ENCODE measurements at regions not wholly inside any gene's neighbourhood (a gene's known extent, or its start where the extent isn't known, plus 50 kb on each side); places are given as distances from the start of the nearest gene placed in this dataset.
A peak's percentile ranks its signal among the peaks of the same experiment; 100 is the strongest.

DNA sequence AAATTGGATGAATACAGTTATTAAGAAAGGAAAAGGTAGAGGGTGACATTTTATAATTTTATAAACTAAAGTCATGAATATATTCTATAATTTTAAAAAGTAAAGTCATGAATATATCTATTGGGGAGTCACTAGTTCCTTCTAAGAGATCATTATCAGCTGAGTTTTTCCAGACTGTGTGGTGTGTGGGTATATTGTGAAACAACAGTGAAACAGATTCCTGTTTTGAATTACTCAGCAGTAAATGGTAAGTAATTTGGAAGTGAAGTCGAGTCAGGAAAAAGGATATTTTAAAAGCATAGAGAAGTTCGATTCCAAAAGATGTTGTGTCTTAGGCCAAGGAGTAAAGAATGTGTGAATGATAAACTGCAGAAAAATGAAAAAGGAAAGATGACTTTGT is 1018.2 kb upstream of the NXPH2 start:
- peak; percentile 3 for DNase-seq (ENCODE audit: low read depth)
- no peak for TF ChIP-seq POLR2A (IDR thresholded peaks at IDR 0.05; ENCODE audit: extremely low read depth, insufficient read length)
- TF ChIP-seq, protein P1, sequence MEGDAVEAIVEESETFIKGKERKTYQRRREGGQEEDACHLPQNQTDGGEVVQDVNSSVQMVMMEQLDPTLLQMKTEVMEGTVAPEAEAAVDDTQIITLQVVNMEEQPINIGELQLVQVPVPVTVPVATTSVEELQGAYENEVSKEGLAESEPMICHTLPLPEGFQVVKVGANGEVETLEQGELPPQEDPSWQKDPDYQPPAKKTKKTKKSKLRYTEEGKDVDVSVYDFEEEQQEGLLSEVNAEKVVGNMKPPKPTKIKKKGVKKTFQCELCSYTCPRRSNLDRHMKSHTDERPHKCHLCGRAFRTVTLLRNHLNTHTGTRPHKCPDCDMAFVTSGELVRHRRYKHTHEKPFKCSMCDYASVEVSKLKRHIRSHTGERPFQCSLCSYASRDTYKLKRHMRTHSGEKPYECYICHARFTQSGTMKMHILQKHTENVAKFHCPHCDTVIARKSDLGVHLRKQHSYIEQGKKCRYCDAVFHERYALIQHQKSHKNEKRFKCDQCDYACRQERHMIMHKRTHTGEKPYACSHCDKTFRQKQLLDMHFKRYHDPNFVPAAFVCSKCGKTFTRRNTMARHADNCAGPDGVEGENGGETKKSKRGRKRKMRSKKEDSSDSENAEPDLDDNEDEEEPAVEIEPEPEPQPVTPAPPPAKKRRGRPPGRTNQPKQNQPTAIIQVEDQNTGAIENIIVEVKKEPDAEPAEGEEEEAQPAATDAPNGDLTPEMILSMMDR (IDR thresholded peaks at IDR 0.05; ENCODE audit: low read depth, low read length): no peak
- no peak for TF ChIP-seq MAX (IDR thresholded peaks at IDR 0.05; ENCODE audit: low read depth, low read length)
- TF ChIP-seq MYC (IDR thresholded peaks at IDR 0.05; ENCODE audit: low read depth, low read length): no peak
- no peak overlapping the region for H3K4me3 ChIP-seq (ENCODE audit: low read depth, low read length)

- DNase-seq (ENCODE audit: low read depth): peak; percentile 56
- TF ChIP-seq POLR2A (IDR thresholded peaks at IDR 0.05; ENCODE audit: extremely low read depth, insufficient read length) (no peak), MYC (IDR thresholded peaks at IDR 0.05; ENCODE audit: low read depth, low read length) (no peak), MAX (IDR thresholded peaks at IDR 0.05; ENCODE audit: low read depth, low read length) (no peak)
- TF ChIP-seq, protein P1 (IDR thresholded peaks at IDR 0.05; ENCODE audit: low read depth, low read length): no peak
- H3K4me3 ChIP-seq (ENCODE audit: low read depth, low read length): no peak overlapping the region
Observed at GRCh38 chr2:139790807-139791752, 1010.9 kb upstream of the NXPH2 start.

GRCh38 chr2:139790136-139790535 is 1009.9 kb upstream of the NXPH2 start:
- TF ChIP-seq, protein P1 (IDR thresholded peaks at IDR 0.05; ENCODE audit: low read depth, low read length): no peak
- TF ChIP-seq POLR2A (IDR thresholded peaks at IDR 0.05; ENCODE audit: extremely low read depth, insufficient read length): no peak
- TF ChIP-seq MYC (IDR thresholded peaks at IDR 0.05; ENCODE audit: low read depth, low read length): no peak
- TF ChIP-seq MAX (IDR thresholded peaks at IDR 0.05; ENCODE audit: low read depth, low read length): no peak
- DNase-seq (ENCODE audit: low read depth): no peak

GRCh38 chr2:139778732-139779131 is 998.5 kb upstream of the NXPH2 start:
- DNase-seq (ENCODE audit: low read depth): no peak
- no peak for TF ChIP-seq MAX (IDR thresholded peaks at IDR 0.05; ENCODE audit: low read depth, low read length)
- TF ChIP-seq, protein P1 (IDR thresholded peaks at IDR 0.05; ENCODE audit: low read depth, low read length): no peak
- no peak for TF ChIP-seq POLR2A (IDR thresholded peaks at IDR 0.05; ENCODE audit: extremely low read depth, insufficient read length)
- TF ChIP-seq MYC (IDR thresholded peaks at IDR 0.05; ENCODE audit: low read depth, low read length): no peak
- H3K4me3 ChIP-seq (ENCODE audit: low read depth, low read length): no peak overlapping the region

More at GRCh38 chr2:139790136-139790535, 1009.9 kb upstream of the NXPH2 start:
- no peak overlapping the region for H3K4me3 ChIP-seq (ENCODE audit: low read depth, low read length)

GRCh38 chr2:139773720-139774277 is 993.6 kb upstream of the NXPH2 start:
- no peak for TF ChIP-seq POLR2A (IDR thresholded peaks at IDR 0.05; ENCODE audit: extremely low read depth, insufficient read length)
- TF ChIP-seq MYC (IDR thresholded peaks at IDR 0.05; ENCODE audit: low read depth, low read length): no peak
- TF ChIP-seq, protein P1 (IDR thresholded peaks at IDR 0.05; ENCODE audit: low read depth, low read length): no peak
- TF ChIP-seq MAX (IDR thresholded peaks at IDR 0.05; ENCODE audit: low read depth, low read length): no peak
- DNase-seq (ENCODE audit: low read depth): no peak
- H3K4me3 ChIP-seq (ENCODE audit: low read depth, low read length): no peak overlapping the region

All from NB4 (cell line).